ENCODE measurements at regions not wholly inside any gene's neighbourhood (a gene's known extent, or its start where the extent isn't known, plus 50 kb on each side); places are given as distances from the start of the nearest gene placed in this dataset.
A peak's percentile ranks its signal among the peaks of the same experiment; 100 is the strongest.

GRCh38 chr10:21175797-21176196 is 278.7 kb upstream of the NEBL start:
- TF ChIP-seq, protein P1, sequence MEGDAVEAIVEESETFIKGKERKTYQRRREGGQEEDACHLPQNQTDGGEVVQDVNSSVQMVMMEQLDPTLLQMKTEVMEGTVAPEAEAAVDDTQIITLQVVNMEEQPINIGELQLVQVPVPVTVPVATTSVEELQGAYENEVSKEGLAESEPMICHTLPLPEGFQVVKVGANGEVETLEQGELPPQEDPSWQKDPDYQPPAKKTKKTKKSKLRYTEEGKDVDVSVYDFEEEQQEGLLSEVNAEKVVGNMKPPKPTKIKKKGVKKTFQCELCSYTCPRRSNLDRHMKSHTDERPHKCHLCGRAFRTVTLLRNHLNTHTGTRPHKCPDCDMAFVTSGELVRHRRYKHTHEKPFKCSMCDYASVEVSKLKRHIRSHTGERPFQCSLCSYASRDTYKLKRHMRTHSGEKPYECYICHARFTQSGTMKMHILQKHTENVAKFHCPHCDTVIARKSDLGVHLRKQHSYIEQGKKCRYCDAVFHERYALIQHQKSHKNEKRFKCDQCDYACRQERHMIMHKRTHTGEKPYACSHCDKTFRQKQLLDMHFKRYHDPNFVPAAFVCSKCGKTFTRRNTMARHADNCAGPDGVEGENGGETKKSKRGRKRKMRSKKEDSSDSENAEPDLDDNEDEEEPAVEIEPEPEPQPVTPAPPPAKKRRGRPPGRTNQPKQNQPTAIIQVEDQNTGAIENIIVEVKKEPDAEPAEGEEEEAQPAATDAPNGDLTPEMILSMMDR (IDR thresholded peaks at IDR 0.05; ENCODE audit: low read depth, low read length, missing control alignments), result no peak

GRCh38 chr10:21174715-21175495 is 277.8 kb upstream of the NEBL start:
- peak overlapping the region; percentile 52 for H3K4me3 ChIP-seq (ENCODE audit: low read depth, low read length)
- in situ Hi-C loops (cut with HindIII; ENCODE audit: low sequenced_read_pairs), result no loop called here
- no peak for DNase-seq (ENCODE audit: low read depth)
- TF ChIP-seq, protein P1 (IDR thresholded peaks at IDR 0.05; ENCODE audit: low read depth, low read length, missing control alignments), result no peak

More at GRCh38 chr10:21175797-21176196, 278.7 kb upstream of the NEBL start:
- in situ Hi-C loops (cut with HindIII; ENCODE audit: low sequenced_read_pairs), result no loop called here
- no peak overlapping the region for H3K4me3 ChIP-seq (ENCODE audit: low read depth, low read length)
- no peak for DNase-seq (ENCODE audit: low read depth)

GRCh38 chr10:21173802-21174714 is 276.9 kb upstream of the NEBL start:
- TF ChIP-seq, protein P1 (IDR thresholded peaks at IDR 0.05; ENCODE audit: low read depth, low read length, missing control alignments), result no peak
- no peak for DNase-seq (ENCODE audit: low read depth)
- H3K4me3 ChIP-seq (ENCODE audit: low read depth, low read length), result peak overlapping the region; percentile 52
- in situ Hi-C loops (cut with HindIII; ENCODE audit: low sequenced_read_pairs), result no loop called here

DNA sequence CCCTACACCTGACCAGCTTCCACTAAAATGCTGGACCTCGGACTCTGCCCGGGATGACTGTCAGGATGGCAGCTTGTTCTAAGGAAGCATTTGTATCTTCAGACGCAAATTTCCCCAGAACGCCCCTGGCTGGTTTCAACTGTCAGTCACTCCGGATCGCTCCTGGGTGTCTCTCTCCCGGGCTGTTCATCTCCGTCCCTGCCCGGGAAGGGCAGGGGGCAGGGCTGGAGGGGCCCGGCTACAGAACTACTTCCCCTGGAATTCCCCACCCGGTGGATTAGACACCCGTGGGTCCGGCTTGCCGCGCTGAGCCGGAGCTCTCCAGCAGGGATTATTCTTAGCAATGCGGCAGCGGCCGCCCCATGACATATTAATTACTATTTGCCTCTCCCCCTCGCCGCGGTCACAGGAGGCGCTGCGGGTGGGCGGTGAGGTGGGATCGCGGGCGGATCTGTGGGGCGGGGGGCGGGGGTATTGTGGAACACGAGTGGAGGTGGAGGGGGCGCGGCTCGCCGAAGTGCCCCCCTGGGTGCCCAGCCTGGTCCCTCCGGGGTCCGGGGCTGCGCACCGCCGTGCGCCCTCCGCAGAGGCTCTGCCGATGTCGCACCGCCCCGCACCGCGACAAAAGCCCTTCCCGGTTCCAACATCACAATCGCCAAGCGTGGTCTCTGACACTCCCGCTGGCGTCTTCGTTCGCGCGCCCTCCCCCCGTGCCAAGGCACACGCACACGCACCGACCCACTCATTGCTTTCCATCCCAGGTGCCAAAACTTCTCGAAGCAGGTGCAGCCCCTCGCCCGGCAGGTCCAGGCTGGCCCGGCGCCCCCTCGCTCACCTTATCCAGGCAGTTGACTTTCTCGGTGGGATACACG is 276.1 kb upstream of the NEBL start:
- peak overlapping the region; percentile 52 for H3K4me3 ChIP-seq (ENCODE audit: low read depth, low read length)
- no peak for DNase-seq (ENCODE audit: low read depth)
- TF ChIP-seq, protein P1 (IDR thresholded peaks at IDR 0.05; ENCODE audit: low read depth, low read length, missing control alignments), result no peak
- in situ Hi-C loops (cut with HindIII; ENCODE audit: low sequenced_read_pairs), result no loop called here

DNA sequence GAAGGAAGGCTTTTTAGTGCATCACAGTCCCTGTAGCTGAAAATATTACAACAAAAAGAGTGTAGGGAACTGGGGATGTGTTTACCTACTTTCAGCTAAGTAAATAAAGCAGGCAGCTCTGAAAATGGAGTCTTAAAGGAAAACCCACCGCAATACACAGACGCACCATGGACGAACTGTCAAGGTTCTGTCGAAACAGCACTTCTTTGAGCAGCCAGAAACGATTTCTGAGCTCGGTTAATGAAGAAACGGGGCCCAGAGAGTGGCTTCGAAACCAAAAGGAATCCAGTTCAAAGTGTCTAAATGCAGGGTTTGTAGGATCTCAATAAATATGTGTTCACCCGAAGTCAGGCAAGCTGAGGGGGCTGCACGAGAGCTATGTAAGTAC is 275.4 kb upstream of the NEBL start:
- TF ChIP-seq, protein P1 (IDR thresholded peaks at IDR 0.05; ENCODE audit: low read depth, low read length, missing control alignments), result no peak
- H3K4me3 ChIP-seq (ENCODE audit: low read depth, low read length), result peak overlapping the region; percentile 52

More for the DNA sequence above, 275.4 kb upstream of the NEBL start:
- DNase-seq (ENCODE audit: low read depth), result no peak
- in situ Hi-C loops (cut with HindIII; ENCODE audit: low sequenced_read_pairs), result no loop called here
